ENCODE measurements at regions not wholly inside any gene's neighbourhood (a gene's known extent, or its start where the extent isn't known, plus 50 kb on each side); places are given as distances from the start of the nearest gene placed in this dataset.
"Not testable (repeated sequence)": the region's sequence is repeated elsewhere in the genome, so short reads cannot be mapped to it uniquely, and the experiment has no call there.

- DNase-seq (ENCODE audit: low read depth in 2 of 3, low spot score in 2 of 3), result no peak
These were observed 1715.4 kb downstream of the BRINP3 start for GRCh38 chr1:188762166-188762743.

- no peak for DNase-seq (ENCODE audit: low read depth in 2 of 3, low spot score in 2 of 3)
These were observed 1714.1 kb downstream of the BRINP3 start for GRCh38 chr1:188763541-188763940.

- no peak for DNase-seq (ENCODE audit: low read depth in 2 of 3, low spot score in 2 of 3)
These were observed 1708.5 kb downstream of the BRINP3 start for GRCh38 chr1:188769181-188769580.

GRCh38 chr1:188769936-188770335, 1707.7 kb downstream of the BRINP3 start:
- DNase-seq (ENCODE audit: low read depth in 2 of 3, low spot score in 2 of 3), result no peak

GRCh38 chr1:188778578-188778977, 1699.1 kb downstream of the BRINP3 start:
- no peak for DNase-seq (ENCODE audit: low read depth in 2 of 3, low spot score in 2 of 3)

GRCh38 chr1:188782220-188782841, 1695.3 kb downstream of the BRINP3 start:
- DNase-seq (ENCODE audit: low read depth in 2 of 3, low spot score in 2 of 3), result peak in 2 of 3 donors; percentile 27 to 60

GRCh38 chr1:188794969-188795368, 1682.7 kb downstream of the BRINP3 start:
- no peak for DNase-seq (ENCODE audit: low read depth in 2 of 3, low spot score in 2 of 3)

GRCh38 chr1:188812153-188812552, 1665.5 kb downstream of the BRINP3 start:
- not testable (repeated sequence) for DNase-seq (ENCODE audit: low read depth in 2 of 3, low spot score in 2 of 3)

GRCh38 chr1:188812836-188813573, 1664.7 kb downstream of the BRINP3 start:
- not testable (repeated sequence) for DNase-seq (ENCODE audit: low read depth in 2 of 3, low spot score in 2 of 3)

GRCh38 chr1:188817814-188818213, 1659.8 kb downstream of the BRINP3 start:
- DNase-seq (ENCODE audit: low read depth in 2 of 3, low spot score in 2 of 3), result no peak

- no peak for DNase-seq (ENCODE audit: low read depth in 2 of 3, low spot score in 2 of 3)
These were observed 1655.4 kb downstream of the BRINP3 start for GRCh38 chr1:188822248-188822647.

GRCh38 chr1:188825471-188825870, 1652.2 kb downstream of the BRINP3 start:
- no peak for DNase-seq (ENCODE audit: low read depth in 2 of 3, low spot score in 2 of 3)

GRCh38 chr1:188826800-188827199, 1650.9 kb downstream of the BRINP3 start:
- DNase-seq (ENCODE audit: low read depth in 2 of 3, low spot score in 2 of 3), result no peak

- no peak for DNase-seq (ENCODE audit: low read depth in 2 of 3, low spot score in 2 of 3)
These were observed 1650.3 kb downstream of the BRINP3 start for GRCh38 chr1:188827400-188827799.

GRCh38 chr1:188841111-188841696, 1636.5 kb downstream of the BRINP3 start:
- not testable (repeated sequence) for DNase-seq (ENCODE audit: low read depth in 2 of 3, low spot score in 2 of 3)

GRCh38 chr1:188846468-188846867, 1631.2 kb downstream of the BRINP3 start:
- no peak for DNase-seq (ENCODE audit: low read depth in 2 of 3, low spot score in 2 of 3)

- no peak for DNase-seq (ENCODE audit: low read depth in 2 of 3, low spot score in 2 of 3)
These were observed 1620.1 kb downstream of the BRINP3 start for GRCh38 chr1:188857526-188858087.

- no peak for DNase-seq (ENCODE audit: low read depth in 2 of 3, low spot score in 2 of 3)
These were observed 1610.0 kb downstream of the BRINP3 start for GRCh38 chr1:188867614-188868013.

GRCh38 chr1:188871164-188871563, 1606.5 kb downstream of the BRINP3 start:
- no peak for DNase-seq (ENCODE audit: low read depth in 2 of 3, low spot score in 2 of 3)

GRCh38 chr1:188872376-188872775, 1605.3 kb downstream of the BRINP3 start:
- DNase-seq (ENCODE audit: low read depth in 2 of 3, low spot score in 2 of 3), result no peak

GRCh38 chr1:188877668-188878067, 1600.0 kb downstream of the BRINP3 start:
- no peak for DNase-seq (ENCODE audit: low read depth in 2 of 3, low spot score in 2 of 3)
